Endothelial cell of umbilical vein (primary cell): ENCODE measurements at regions not wholly inside any gene's neighbourhood (a gene's known extent, or its start where the extent isn't known, plus 50 kb on each side); places are given as distances from the start of the nearest gene placed in this dataset.

Experiments used
- BruUV-seq: library from RNA; stranded (reverse); fragments of 400-500 nt; replicated peaks from 2 replicates; lab custom pipeline; 2021; lab: Mats Ljungman, UMichigan
- CTCF ChIA-PET: fragments of 300-600, 350-600 bp; sonication (Branson Sonifier 250); formaldehyde crosslinking; loops from one replicate; lab custom pipeline; 2021; ENCODE audit warnings: antibody characterized with exemption, inconsistent platforms; lab: Charles Lee
- POLR2A ChIA-PET: fragments of 300-600, 350-600 bp; sonication (Branson Sonifier 250); formaldehyde crosslinking; loops from one replicate; lab custom pipeline; 2021; ENCODE audit warnings: antibody characterized with exemption, inconsistent platforms; lab: Charles Lee
- DNase-seq: peaks from one replicate; pipeline ENCODE4 v3.0.0-alpha.2; 2011; ENCODE audit warnings: low read depth, low spot score
- FAIRE-seq: peaks from 2 replicates; lab custom pipeline; 2011; peaks lifted over from hg19 to GRCh38; lab: Jason Lieb, UNC
- H2AFZ ChIP-seq: 2 replicates; pipeline ENCODE4 v1.6.0; 2012; ENCODE audit warnings: low read depth, low read length, control low read depth, inconsistent platforms
- H3K27ac ChIP-seq: 2 replicates; pipeline ENCODE4 v1.5.1; 2011; ENCODE audit warnings: low read depth, mild to moderate bottlenecking, control low read depth, low read length, moderate library complexity; ENCODE audit not compliant: insufficient read depth
- H3K27me3 ChIP-seq, 2 experiments: 2 replicates each; pipeline versions ENCODE4 v1.6.0 to v1.6.1; 2011; ENCODE audit warnings: low read length in 2 of 2, mixed read lengths in 1 of 2; ENCODE audit not compliant: control insufficient read depth in 2 of 2, insufficient read depth in 2 of 2
- H3K36me3 ChIP-seq, 2 experiments: 2 replicates in 1 of 2; 3 replicates in 1 of 2; pipeline ENCODE4 v1.5.1; 2011; ENCODE audit warnings: low read length in 2 of 2, mild to moderate bottlenecking in 1 of 2, moderate library complexity in 1 of 2; ENCODE audit not compliant: control insufficient read depth in 2 of 2, insufficient read depth in 2 of 2; ENCODE audit errors: extremely low read depth in 1 of 2
- H3K4me1 ChIP-seq: 3 replicates; pipeline ENCODE4 v1.5.1; 2011; ENCODE audit warnings: mild to moderate bottlenecking, low read length; ENCODE audit not compliant: control insufficient read depth, insufficient read depth; ENCODE audit errors: extremely low read depth
- H3K4me2 ChIP-seq: 2 replicates; pipeline ENCODE4 v1.6.1; 2011; ENCODE audit warnings: low read length, control low read depth, mixed read lengths; ENCODE audit not compliant: insufficient read depth
- H3K4me3 ChIP-seq, 3 experiments: fragments of 200-600 bp in 1 of 3; sonication (generic), shearing (Covaris generic) in 1 of 3; replicated peaks in 1 of 3; 2 replicates each; pipeline ENCODE4 v1.5.1; 2011 to 2016; ENCODE audit warnings: control low read depth in 3 of 3, low read length in 3 of 3, mild to moderate bottlenecking in 2 of 3, inconsistent platforms in 1 of 3, low read depth in 1 of 3, moderate library complexity in 1 of 3; ENCODE audit not compliant: insufficient read depth in 1 of 3
- H3K79me2 ChIP-seq: 2 replicates; pipeline ENCODE4 v1.6.0; 2012; ENCODE audit warnings: low read length, inconsistent platforms; ENCODE audit not compliant: control insufficient read depth, insufficient read depth
- H3K9ac ChIP-seq: replicated peaks from 2 replicates; pipeline ENCODE3; 2011; ENCODE audit warnings: low read length, control low read depth; ENCODE audit not compliant: insufficient read depth; ENCODE audit errors: extremely low read depth
- H3K9me1 ChIP-seq: replicated peaks from 3 replicates; pipeline ENCODE4 v1.6.0; 2011; ENCODE audit warnings: mild to moderate bottlenecking, low read length; ENCODE audit not compliant: control insufficient read depth, insufficient read depth; ENCODE audit errors: extremely low read depth
- H3K9me3 ChIP-seq: replicated peaks from 2 replicates; pipeline ENCODE4 v1.5.1; 2012; ENCODE audit warnings: low read length, inconsistent platforms; ENCODE audit not compliant: control insufficient read depth, insufficient read depth
- H4K20me1 ChIP-seq: replicated peaks from 2 replicates; pipeline ENCODE3; 2011; ENCODE audit warnings: mild to moderate bottlenecking, low read length; ENCODE audit not compliant: control insufficient read depth, insufficient read depth; ENCODE audit errors: extremely low read depth
- EZH2 ChIP-seq: IDR thresholded peaks from 2 replicates; pipeline ENCODE4 v1.6.1; 2012; ENCODE audit warnings: borderline replicate concordance, low read depth, mild to moderate bottlenecking, moderate library complexity, low read length, inconsistent platforms; ENCODE audit not compliant: severe bottlenecking
- FOS ChIP-seq: IDR thresholded peaks from 2 replicates; pipeline ENCODE4 v1.6.1; 2011; ENCODE audit warnings: mild to moderate bottlenecking, low read length, moderate library complexity, borderline replicate concordance; ENCODE audit not compliant: insufficient read depth
- GATA2 ChIP-seq: IDR thresholded peaks from 2 replicates; pipeline ENCODE4 v1.7.0; 2011; ENCODE audit warnings: low read depth, mild to moderate bottlenecking, moderate library complexity, mixed read lengths, low read length; ENCODE audit not compliant: insufficient read length, insufficient read depth
- JUN ChIP-seq: IDR thresholded peaks from 2 replicates; pipeline ENCODE4 v1.6.1; 2011; ENCODE audit warnings: borderline replicate concordance, low read depth; ENCODE audit not compliant: insufficient read length, insufficient read depth
- MYC ChIP-seq: IDR thresholded peaks from one replicate; pipeline ENCODE4 v1.6.1; 2011; ENCODE audit warnings: mild to moderate bottlenecking, low read depth, low read length
- POLR2A ChIP-seq: IDR thresholded peaks from 2 replicates; pipeline ENCODE4 v1.6.1; 2012; ENCODE audit warnings: low read depth, mild to moderate bottlenecking, control low read depth, low read length
- POLR2AphosphoS5 ChIP-seq: IDR thresholded peaks from 2 replicates; pipeline ENCODE4 v1.6.1; 2012; ENCODE audit warnings: low read depth, mild to moderate bottlenecking, control low read depth, low read length, moderate library complexity; ENCODE audit not compliant: insufficient read depth
- dilution Hi-C: fragments of 300-500 bp; cut with MboI; formaldehyde crosslinking; loops from one replicate; pipeline ENCODE4 v1.15.0; 2019; ENCODE audit warnings: low sequenced_read_pairs; ENCODE audit not compliant: extremely low pct_ligation_motif_present
- intact Hi-C: fragments of 100-400 bp; cut with micrococcal nuclease; formaldehyde crosslinking; loops from one replicate; pipeline ENCODE4 v1.10.0; 2022
- TF ChIP-seq, protein P1 (sequence below), 2 donors: IDR thresholded peaks; 1 replicate in 1 of 2; 2 replicates in 1 of 2; pipeline ENCODE4 v1.5.1; 2011; ENCODE audit warnings: low read length in 2 of 2, mild to moderate bottlenecking in 2 of 2, moderate library complexity in 2 of 2, control low read depth in 1 of 2, inconsistent platforms in 1 of 2, low read depth in 1 of 2; ENCODE audit not compliant: insufficient read depth in 1 of 2; ENCODE audit errors: extremely low read depth in 1 of 2
- TF ChIP-seq, protein P2 (sequence below): IDR thresholded peaks from 2 replicates; pipeline ENCODE4 v1.6.1; 2011; ENCODE audit not compliant: insufficient read depth, insufficient read length

DNA sequence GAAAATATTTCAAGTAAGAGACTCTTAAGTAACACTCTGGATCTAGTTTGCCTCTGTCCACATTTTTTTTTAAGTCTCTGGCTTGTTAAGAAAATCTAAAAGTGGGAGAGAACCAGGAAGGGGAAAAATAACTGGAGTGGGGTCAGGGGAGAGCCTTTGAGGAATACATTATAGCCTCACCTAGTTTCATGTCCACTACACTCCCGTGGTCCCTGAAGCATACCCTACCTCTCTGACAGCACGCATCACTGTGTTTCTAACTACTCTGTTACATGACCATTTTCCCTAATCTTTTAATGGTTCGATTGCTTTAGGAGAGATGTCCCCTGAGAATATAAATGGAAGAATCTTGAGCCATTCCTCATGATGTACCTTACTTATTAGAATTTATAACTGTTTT is 318.3 kb downstream of the TMEM167A start:
- peaks cover 0 to 2% of the 10 kb centered on the region in 2 experiments for H3K27me3 ChIP-seq
- no peaks in the 10 kb centered on the region for H3K79me2 ChIP-seq
- TF ChIP-seq JUN (no peak), MYC (no peak), GATA2 (no peak), EZH2 (no peak), FOS (no peak), POLR2AphosphoS5 (no peak), POLR2A (no peak)
- TF ChIP-seq, protein P1, sequence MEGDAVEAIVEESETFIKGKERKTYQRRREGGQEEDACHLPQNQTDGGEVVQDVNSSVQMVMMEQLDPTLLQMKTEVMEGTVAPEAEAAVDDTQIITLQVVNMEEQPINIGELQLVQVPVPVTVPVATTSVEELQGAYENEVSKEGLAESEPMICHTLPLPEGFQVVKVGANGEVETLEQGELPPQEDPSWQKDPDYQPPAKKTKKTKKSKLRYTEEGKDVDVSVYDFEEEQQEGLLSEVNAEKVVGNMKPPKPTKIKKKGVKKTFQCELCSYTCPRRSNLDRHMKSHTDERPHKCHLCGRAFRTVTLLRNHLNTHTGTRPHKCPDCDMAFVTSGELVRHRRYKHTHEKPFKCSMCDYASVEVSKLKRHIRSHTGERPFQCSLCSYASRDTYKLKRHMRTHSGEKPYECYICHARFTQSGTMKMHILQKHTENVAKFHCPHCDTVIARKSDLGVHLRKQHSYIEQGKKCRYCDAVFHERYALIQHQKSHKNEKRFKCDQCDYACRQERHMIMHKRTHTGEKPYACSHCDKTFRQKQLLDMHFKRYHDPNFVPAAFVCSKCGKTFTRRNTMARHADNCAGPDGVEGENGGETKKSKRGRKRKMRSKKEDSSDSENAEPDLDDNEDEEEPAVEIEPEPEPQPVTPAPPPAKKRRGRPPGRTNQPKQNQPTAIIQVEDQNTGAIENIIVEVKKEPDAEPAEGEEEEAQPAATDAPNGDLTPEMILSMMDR (IDR thresholded peaks at IDR 0.05; ENCODE audit: extremely low read depth in 1 of 2, insufficient read depth in 1 of 2, low read depth in 1 of 2, low read length in 2 of 2) = no peak
- TF ChIP-seq, protein P2, sequence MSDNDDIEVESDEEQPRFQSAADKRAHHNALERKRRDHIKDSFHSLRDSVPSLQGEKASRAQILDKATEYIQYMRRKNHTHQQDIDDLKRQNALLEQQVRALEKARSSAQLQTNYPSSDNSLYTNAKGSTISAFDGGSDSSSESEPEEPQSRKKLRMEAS = no peak
- no peaks in the 10 kb centered on the region for H3K9me1 ChIP-seq
- FAIRE-seq = no peak
- intact Hi-C loops = no loop called here
- H2AFZ ChIP-seq = no peak overlapping the region
- no peaks in the 10 kb centered on the region for H3K4me1 ChIP-seq
- dilution Hi-C loops = no loop called here
- H3K36me3 ChIP-seq = no peaks in the 10 kb centered on the region
- BruUV-seq = no TSS peak
- no peak overlapping the region for H3K27ac ChIP-seq
- H3K9me3 ChIP-seq = no peaks in the 10 kb centered on the region
- CTCF ChIA-PET = no interaction called here
- POLR2A ChIA-PET = no interaction called here
- no peak overlapping the region for H3K9ac ChIP-seq
- no peaks in the 10 kb centered on the region for H4K20me1 ChIP-seq
- H3K4me2 ChIP-seq = no peak overlapping the region
- DNase-seq = no peak
- H3K4me3 ChIP-seq = no peak overlapping the region
